Natural killer cell (primary cell): ENCODE measurements at regions not wholly inside any gene's neighbourhood (a gene's known extent, or its start where the extent isn't known, plus 50 kb on each side); places are given as distances from the start of the nearest gene placed in this dataset.

Experiments used
- ATAC-seq, 3 donors: fragments of 150-1000 bp in 2 of 3; fragments of 200-7000 bp in 1 of 3; cut with Tn5 transposase; 1 replicate in 1 of 3; 2 replicates in 2 of 3; pipeline ENCODE4 v1.10.0; 2021; ENCODE audit warnings: mild to moderate bottlenecking in 2 of 3, moderate library complexity in 2 of 3
- DNase-seq, 2 donors: peaks; one replicate each; pipeline versions ENCODE4 v3.0.0 to v3.0.0-alpha.2; 2013 to 2021; ENCODE audit warnings: mixed read lengths in 1 of 2
- H3K27ac ChIP-seq: one replicate; pipeline ENCODE4 v1.5.1; 2013; ENCODE audit warnings: mild to moderate bottlenecking, low read length
- H3K27me3 ChIP-seq: one replicate; pipeline ENCODE4 v1.6.1; 2013; ENCODE audit warnings: low read length; ENCODE audit not compliant: control insufficient read depth, insufficient read depth
- H3K36me3 ChIP-seq: one replicate; pipeline ENCODE4 v1.6.1; 2013; ENCODE audit warnings: low read length; ENCODE audit not compliant: control insufficient read depth, insufficient read depth
- H3K4me1 ChIP-seq: one replicate; pipeline ENCODE4 v1.6.1; 2013; ENCODE audit warnings: low read length; ENCODE audit not compliant: control insufficient read depth, insufficient read depth
- H3K4me3 ChIP-seq: one replicate; pipeline ENCODE4 v1.5.1; 2013; ENCODE audit warnings: low read length
- H3K9me3 ChIP-seq: one replicate; pipeline ENCODE4 v1.6.1; 2013; ENCODE audit warnings: low read length; ENCODE audit not compliant: control insufficient read depth, insufficient read depth
- H3K27ac Mint-ChIP-seq, 2 donors: one replicate each; pipeline ENCODE4 v1.8.0; 2022; ENCODE audit warnings: mild to moderate bottlenecking in 2 of 2, mixed read lengths in 2 of 2, moderate library complexity in 1 of 2
- H3K27me3 Mint-ChIP-seq, 2 donors: one replicate each; pipeline ENCODE4 v1.8.0; 2022; ENCODE audit warnings: low read depth in 2 of 2, mixed read lengths in 2 of 2
- H3K36me3 Mint-ChIP-seq: one replicate; pipeline ENCODE4 v1.8.0; 2022; ENCODE audit warnings: mixed read lengths
- H3K4me1 Mint-ChIP-seq, 2 donors: one replicate each; pipeline ENCODE4 v1.8.0; 2022; ENCODE audit warnings: mixed read lengths in 2 of 2
- H3K4me3 Mint-ChIP-seq: one replicate; pipeline ENCODE4 v1.8.0; 2022; ENCODE audit warnings: mild to moderate bottlenecking, moderate library complexity, mixed read lengths
- H3K9me3 Mint-ChIP-seq, 2 donors: one replicate each; pipeline ENCODE4 v1.8.0; 2022; ENCODE audit warnings: mixed read lengths in 2 of 2
- WGBS: methylation state at CpG from one replicate; pipeline ENCODE4 v1.1.7; 2013; ENCODE audit warnings: missing lambda C conversion rate; ENCODE audit not compliant: insufficient coverage; 5-methylcytosine and 5-hydroxymethylcytosine counted together
- intact Hi-C: fragments of 100-400 bp; cut with micrococcal nuclease; formaldehyde crosslinking; loops from one replicate; pipeline ENCODE4 v1.14.2; 2022
- TF ChIP-seq, protein P1 (sequence below): fragments of 200-600 bp; IDR thresholded peaks from one replicate; pipeline ENCODE4 v1.8.0; 2022; ENCODE audit warnings: antibody characterized with exemption

- ATAC-seq (no peak), DNase-seq (no peak)
- Mint-ChIP-seq H3K27ac (no peak overlapping the region), H3K4me1 (no peaks in the 10 kb centered on the region), H3K4me3 (no peak overlapping the region), H3K36me3 (no peaks in the 10 kb centered on the region), H3K9me3 (peaks cover 0 to 4% of the 10 kb centered on the region in 2 donors), H3K27me3 (peaks cover 0 to 3% of the 10 kb centered on the region in 2 donors)
- Histone ChIP-seq H3K36me3 (no peaks in the 10 kb centered on the region), H3K27ac (no peak overlapping the region), H3K9me3 (no peaks in the 10 kb centered on the region), H3K27me3 (no peaks in the 10 kb centered on the region), H3K4me1 (no peaks in the 10 kb centered on the region), H3K4me3 (no peak overlapping the region)
- TF ChIP-seq, protein P1, sequence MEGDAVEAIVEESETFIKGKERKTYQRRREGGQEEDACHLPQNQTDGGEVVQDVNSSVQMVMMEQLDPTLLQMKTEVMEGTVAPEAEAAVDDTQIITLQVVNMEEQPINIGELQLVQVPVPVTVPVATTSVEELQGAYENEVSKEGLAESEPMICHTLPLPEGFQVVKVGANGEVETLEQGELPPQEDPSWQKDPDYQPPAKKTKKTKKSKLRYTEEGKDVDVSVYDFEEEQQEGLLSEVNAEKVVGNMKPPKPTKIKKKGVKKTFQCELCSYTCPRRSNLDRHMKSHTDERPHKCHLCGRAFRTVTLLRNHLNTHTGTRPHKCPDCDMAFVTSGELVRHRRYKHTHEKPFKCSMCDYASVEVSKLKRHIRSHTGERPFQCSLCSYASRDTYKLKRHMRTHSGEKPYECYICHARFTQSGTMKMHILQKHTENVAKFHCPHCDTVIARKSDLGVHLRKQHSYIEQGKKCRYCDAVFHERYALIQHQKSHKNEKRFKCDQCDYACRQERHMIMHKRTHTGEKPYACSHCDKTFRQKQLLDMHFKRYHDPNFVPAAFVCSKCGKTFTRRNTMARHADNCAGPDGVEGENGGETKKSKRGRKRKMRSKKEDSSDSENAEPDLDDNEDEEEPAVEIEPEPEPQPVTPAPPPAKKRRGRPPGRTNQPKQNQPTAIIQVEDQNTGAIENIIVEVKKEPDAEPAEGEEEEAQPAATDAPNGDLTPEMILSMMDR: no peak
- intact Hi-C loops: no loop called here
- 81% methylated on average over 1 of the region's 3 CpGs for WGBS
Measured at GRCh38 chr16:6032438-6032837, 934.8 kb upstream of the EEF2KMT start.

DNA sequence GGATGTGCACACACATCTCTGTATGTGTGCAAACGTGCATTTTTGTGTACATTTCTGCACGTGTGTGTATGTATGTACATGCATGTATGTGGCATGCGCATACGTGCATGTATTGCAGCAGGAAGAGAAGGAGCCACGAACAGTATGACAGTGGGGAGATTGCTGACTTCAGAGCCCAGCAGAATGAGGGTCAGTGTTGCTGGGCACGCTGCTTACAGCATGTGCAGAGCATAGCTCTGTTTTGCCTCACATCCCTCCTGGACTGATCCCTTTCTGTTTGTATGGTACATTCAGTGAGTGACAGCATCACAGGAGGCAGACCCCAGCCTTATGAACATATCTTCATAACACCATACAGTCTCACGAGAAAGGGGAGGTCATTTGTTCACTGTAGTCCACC is 934.0 kb upstream of the EEF2KMT start:
- Histone ChIP-seq H3K27me3 (no peaks in the 10 kb centered on the region), H3K36me3 (no peaks in the 10 kb centered on the region), H3K27ac (no peak overlapping the region), H3K4me3 (no peak overlapping the region), H3K9me3 (no peaks in the 10 kb centered on the region), H3K4me1 (no peaks in the 10 kb centered on the region)
- Mint-ChIP-seq H3K4me3 (no peak overlapping the region), H3K36me3 (no peaks in the 10 kb centered on the region), H3K9me3 (peaks cover 0 to 4% of the 10 kb centered on the region in 2 donors), H3K27ac (no peak overlapping the region), H3K27me3 (peaks cover 0 to 3% of the 10 kb centered on the region in 2 donors), H3K4me1 (no peaks in the 10 kb centered on the region)
- 67% methylated on average over 7 of the region's 7 CpGs for WGBS
- intact Hi-C loops: no loop called here
- TF ChIP-seq, protein P1: no peak
- ATAC-seq (no peak), DNase-seq (no peak)

- Mint-ChIP-seq H3K9me3 (peaks cover 0 to 4% of the 10 kb centered on the region in 2 donors), H3K4me1 (no peaks in the 10 kb centered on the region), H3K36me3 (no peaks in the 10 kb centered on the region), H3K27ac (no peak overlapping the region), H3K4me3 (no peak overlapping the region), H3K27me3 (peaks cover 0 to 3% of the 10 kb centered on the region in 2 donors)
- no peak for DNase-seq
- 77% methylated on average over 5 of the region's 5 CpGs for WGBS
- TF ChIP-seq, protein P1: no peak
- H3K4me1 ChIP-seq: no peaks in the 10 kb centered on the region
- no peaks in the 10 kb centered on the region for H3K27me3 ChIP-seq
- no peak overlapping the region for H3K27ac ChIP-seq
- no peak overlapping the region for H3K4me3 ChIP-seq
- no peak for ATAC-seq
- H3K36me3 ChIP-seq: no peaks in the 10 kb centered on the region
- intact Hi-C loops: no loop called here
- no peaks in the 10 kb centered on the region for H3K9me3 ChIP-seq
Measured at GRCh38 chr16:6031102-6031501, 933.5 kb upstream of the EEF2KMT start.

DNA sequence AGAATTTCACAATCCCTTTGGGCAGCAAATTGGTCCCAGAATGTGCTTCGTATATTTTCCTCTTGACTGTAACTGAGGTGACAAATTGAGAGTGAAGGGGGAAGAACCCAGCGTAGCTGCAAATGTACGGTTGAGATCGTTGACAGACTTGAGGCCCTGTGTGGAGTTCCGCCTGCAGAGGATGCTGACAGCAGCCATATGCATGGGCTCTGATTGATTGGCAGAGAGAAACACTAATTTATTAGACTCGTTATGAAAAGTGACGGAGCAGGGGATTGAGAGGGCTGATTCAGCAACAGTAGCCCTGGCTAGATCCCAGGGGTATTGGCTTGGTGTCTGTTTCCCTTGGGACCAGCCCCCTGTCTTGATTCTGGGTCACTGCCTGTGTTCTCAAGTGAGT is 930.1 kb upstream of the EEF2KMT start:
- DNase-seq (no peak), ATAC-seq (no peak)
- Histone ChIP-seq H3K4me3 (no peak overlapping the region), H3K27me3 (no peaks in the 10 kb centered on the region), H3K36me3 (no peaks in the 10 kb centered on the region), H3K27ac (no peak overlapping the region), H3K9me3 (no peaks in the 10 kb centered on the region), H3K4me1 (no peaks in the 10 kb centered on the region)
- intact Hi-C loops: no loop called here
- 88% methylated on average over 7 of the region's 7 CpGs for WGBS
- TF ChIP-seq, protein P1: no peak
- no peak overlapping the region for H3K27ac Mint-ChIP-seq
- H3K9me3 Mint-ChIP-seq: peaks cover 0 to 2% of the 10 kb centered on the region in 2 donors
- H3K4me1 Mint-ChIP-seq: no peaks in the 10 kb centered on the region
- H3K4me3 Mint-ChIP-seq: no peak overlapping the region
- H3K27me3 Mint-ChIP-seq: peaks cover 0 to 3% of the 10 kb centered on the region in 2 donors
- no peaks in the 10 kb centered on the region for H3K36me3 Mint-ChIP-seq
